ENCODE measurements at regions not wholly inside any gene's neighbourhood (a gene's known extent, or its start where the extent isn't known, plus 50 kb on each side); places are given as distances from the start of the nearest gene placed in this dataset.
A peak's percentile ranks its signal among the peaks of the same experiment; 100 is the strongest.
"Not testable (repeated sequence)": the region's sequence is repeated elsewhere in the genome, so short reads cannot be mapped to it uniquely, and the experiment has no call there.

GRCh38 chr4:173626277-173626676 is 96.2 kb upstream of the HAND2 start:
- Histone ChIP-seq H3K4me3 (no peak overlapping the region), H3K27ac (no peak overlapping the region), H3K27me3 (no peaks in the 10 kb centered on the region), H3K36me3 (no peaks in the 10 kb centered on the region), H3K4me1 (no peaks in the 10 kb centered on the region), H3K9me3 (peaks cover 4 to 34% (median 33%) of the 10 kb centered on the region in 3 donors)
- DNase-seq: no peak
- intact Hi-C loops (cut with DNase I; ENCODE audit: low total_unique reads): no loop called here
- no peak for TF ChIP-seq CTCF (IDR thresholded peaks at IDR 0.05)

GRCh38 chr4:173618648-173619047 is 88.6 kb upstream of the HAND2 start:
- H3K4me1 ChIP-seq; H3K27me3 ChIP-seq; H3K4me3 ChIP-seq; intact Hi-C loops (cut with DNase I; ENCODE audit: low total_unique reads); H3K27ac ChIP-seq; DNase-seq; H3K36me3 ChIP-seq: not testable (repeated sequence)
- peaks cover 0 to 12% (median 6%) of the 10 kb centered on the region in 3 donors for H3K9me3 ChIP-seq

- Histone ChIP-seq H3K27ac (no peak overlapping the region), H3K36me3 (no peaks in the 10 kb centered on the region), H3K4me1 (no peaks in the 10 kb centered on the region), H3K27me3 (no peaks in the 10 kb centered on the region), H3K9me3 (no peaks in the 10 kb centered on the region), H3K4me3 (no peak overlapping the region)
- TF ChIP-seq CTCF (IDR thresholded peaks at IDR 0.05): no peak
- DNase-seq: no peak
- intact Hi-C loops (cut with DNase I; ENCODE audit: low total_unique reads): no loop called here
Observed at GRCh38 chr4:173609158-173609557, 79.1 kb upstream of the HAND2 start.

- H3K4me1 ChIP-seq; H3K27ac ChIP-seq; H3K36me3 ChIP-seq; DNase-seq; intact Hi-C loops (cut with DNase I; ENCODE audit: low total_unique reads); H3K9me3 ChIP-seq; H3K4me3 ChIP-seq; H3K27me3 ChIP-seq: not testable (repeated sequence)
Observed at GRCh38 chr4:173608632-173609031, 78.6 kb upstream of the HAND2 start.

- DNase-seq: no peak
- Histone ChIP-seq H3K27ac (peak overlapping the region in 1 of 2 donors; percentile 54), H3K36me3 (no peaks in the 10 kb centered on the region), H3K4me3 (no peak overlapping the region), H3K9me3 (no peaks in the 10 kb centered on the region), H3K27me3 (no peaks in the 10 kb centered on the region), H3K4me1 (peaks cover 0 to 30% (median 13%) of the 10 kb centered on the region in 4 donors)
- no peak for TF ChIP-seq CTCF (IDR thresholded peaks at IDR 0.05)
- intact Hi-C loops (cut with DNase I; ENCODE audit: low total_unique reads): no loop called here
Observed at GRCh38 chr4:173591760-173592159, 61.7 kb upstream of the HAND2 start.

- Histone ChIP-seq H3K27ac (peak overlapping the region; percentile 4 to 54), H3K4me3 (no peak overlapping the region), H3K27me3 (no peaks in the 10 kb centered on the region), H3K4me1 (peaks cover 0 to 40% (median 15%) of the 10 kb centered on the region in 4 donors), H3K36me3 (no peaks in the 10 kb centered on the region), H3K9me3 (no peaks in the 10 kb centered on the region)
- TF ChIP-seq CTCF (IDR thresholded peaks at IDR 0.05): no peak
- intact Hi-C loops (cut with DNase I; ENCODE audit: low total_unique reads): no loop called here
- peak; percentile 31 to 83 for DNase-seq
Observed at GRCh38 chr4:173590697-173591096, 60.7 kb upstream of the HAND2 start.
